Inflammatory macrophage treated with lipopolysaccharide for 4 hours (primary cell): ENCODE measurements at regions not wholly inside any gene's neighbourhood (a gene's known extent, or its start where the extent isn't known, plus 50 kb on each side); places are given as distances from the start of the nearest gene placed in this dataset.

ENCODE experiments used
- DNase-seq: peaks from one replicate; pipeline ENCODE4 v3.0.0-alpha.2; 2020

DNA sequence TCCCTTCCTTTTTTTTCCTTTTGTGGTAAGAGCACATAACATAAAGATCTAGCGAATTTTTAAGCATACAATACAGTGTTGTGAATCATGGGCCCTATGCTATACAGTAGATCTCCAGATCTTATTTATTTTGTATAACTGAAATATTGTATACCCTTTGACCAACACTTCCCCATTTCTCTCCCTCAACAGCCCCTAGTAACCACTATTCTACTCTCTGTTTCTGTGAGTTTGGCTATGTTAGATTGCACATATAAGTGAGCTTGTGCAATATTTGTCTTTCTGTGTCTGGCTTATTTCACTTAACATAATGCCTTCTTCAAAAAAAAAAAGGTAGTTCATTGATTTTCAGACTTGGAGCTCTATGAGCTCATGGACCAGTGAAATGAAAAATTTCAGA, 180.5 kb downstream of the C11orf91 start:
- DNase-seq, result no peak

DNA sequence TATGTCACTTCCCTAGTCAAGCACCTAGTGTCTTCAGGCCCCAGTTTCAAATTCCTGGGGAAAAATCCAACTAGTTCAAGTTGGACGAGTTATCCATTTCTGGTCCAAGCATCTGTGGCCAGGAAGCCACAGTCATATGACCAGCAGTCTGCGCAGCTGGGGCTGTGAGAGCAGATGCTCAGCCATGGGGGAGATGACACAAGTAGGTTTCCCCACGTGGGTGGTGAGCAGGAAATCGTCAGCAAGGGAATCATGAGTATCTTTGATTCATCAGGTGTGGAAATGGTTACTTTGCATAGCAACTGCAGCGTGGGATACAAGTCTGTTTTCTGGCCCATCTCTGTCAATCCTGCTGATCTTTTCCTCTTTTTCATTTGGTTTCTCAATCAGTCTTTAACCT, 185.3 kb downstream of the C11orf91 start:
- peak; percentile 18 for DNase-seq

- no peak for DNase-seq
Observed at GRCh38 chr11:33514079-33514925, 186.3 kb downstream of the C11orf91 start.

GRCh38 chr11:33509632-33510031, 191.0 kb downstream of the C11orf91 start:
- no peak for DNase-seq

GRCh38 chr11:33507967-33508366, 192.7 kb downstream of the C11orf91 start:
- no peak for DNase-seq

DNA sequence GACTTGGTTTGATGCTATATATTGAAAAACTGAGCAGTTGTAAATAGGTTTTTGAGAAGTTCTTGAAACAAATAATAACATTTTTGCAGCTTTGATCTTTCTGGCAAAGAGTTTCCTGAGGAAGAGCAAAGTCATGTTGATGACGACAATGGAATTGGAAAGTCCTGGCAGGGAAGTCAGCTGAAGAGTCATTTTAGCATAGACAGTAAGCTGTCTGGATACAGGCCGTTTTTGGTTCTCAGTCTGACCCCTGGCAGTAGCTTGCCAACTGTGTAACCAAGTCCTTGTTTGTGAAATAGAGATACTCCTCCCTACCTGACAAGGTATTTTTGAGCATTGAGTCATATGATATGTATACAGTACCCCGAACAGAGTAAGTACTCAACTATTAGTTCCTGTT, 193.3 kb downstream of the C11orf91 start:
- DNase-seq, result no peak

GRCh38 chr11:33505093-33505492, 195.5 kb downstream of the C11orf91 start:
- DNase-seq, result no peak

DNA sequence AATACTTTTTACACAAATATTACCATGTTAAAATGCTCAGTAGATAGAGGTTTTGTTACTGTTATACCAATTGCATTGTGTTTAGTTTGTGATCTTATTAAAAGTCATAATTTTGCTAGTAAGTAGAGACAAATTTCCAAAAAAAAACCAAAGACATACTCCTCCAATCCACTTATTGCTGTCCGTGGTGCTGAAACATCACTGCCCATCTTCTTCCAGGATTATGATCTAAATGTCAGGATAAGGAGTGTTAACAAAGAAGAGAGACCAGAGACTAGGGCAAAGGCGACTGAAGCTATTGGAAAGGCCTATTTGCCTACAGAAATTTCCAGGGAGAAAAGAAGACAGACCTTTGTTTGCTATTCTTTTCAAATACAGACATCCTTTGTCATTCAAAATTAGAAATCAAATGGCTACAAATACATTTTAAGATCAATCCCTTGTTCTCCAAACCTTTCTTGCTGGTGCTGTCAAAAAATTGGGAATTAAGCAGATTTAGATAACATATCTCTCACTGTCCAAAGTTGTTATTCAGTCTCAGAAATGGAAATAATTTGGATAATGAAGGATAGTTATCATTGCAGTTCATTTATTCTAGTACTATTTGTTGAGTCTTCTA, 199.7 kb downstream of the C11orf91 start:
- DNase-seq, result peak; percentile 7

- DNase-seq, result no peak
Observed at GRCh38 chr11:33500332-33500731, 200.3 kb downstream of the C11orf91 start.

DNA sequence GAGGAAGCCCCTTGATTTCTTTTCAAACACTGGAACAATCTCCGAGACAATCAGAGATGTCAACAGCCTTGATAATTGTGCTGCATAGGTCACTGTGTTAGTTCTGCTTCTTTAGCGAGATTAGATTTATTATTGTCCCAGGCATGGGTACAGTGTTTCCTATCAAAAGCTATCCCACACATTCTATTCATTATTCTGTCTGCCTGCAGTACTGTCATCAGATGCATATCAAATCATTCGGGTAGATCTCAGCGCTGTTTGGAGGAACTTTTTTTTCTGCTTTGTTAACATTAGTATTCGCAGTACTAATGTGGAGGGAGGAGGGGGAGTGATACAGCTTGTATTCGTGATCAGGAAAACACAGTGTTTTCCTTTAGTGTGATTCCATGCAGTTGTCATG, 208.0 kb downstream of the C11orf91 start:
- DNase-seq, result no peak

GRCh38 chr11:33490842-33491370, 209.7 kb downstream of the C11orf91 start:
- no peak for DNase-seq

DNA sequence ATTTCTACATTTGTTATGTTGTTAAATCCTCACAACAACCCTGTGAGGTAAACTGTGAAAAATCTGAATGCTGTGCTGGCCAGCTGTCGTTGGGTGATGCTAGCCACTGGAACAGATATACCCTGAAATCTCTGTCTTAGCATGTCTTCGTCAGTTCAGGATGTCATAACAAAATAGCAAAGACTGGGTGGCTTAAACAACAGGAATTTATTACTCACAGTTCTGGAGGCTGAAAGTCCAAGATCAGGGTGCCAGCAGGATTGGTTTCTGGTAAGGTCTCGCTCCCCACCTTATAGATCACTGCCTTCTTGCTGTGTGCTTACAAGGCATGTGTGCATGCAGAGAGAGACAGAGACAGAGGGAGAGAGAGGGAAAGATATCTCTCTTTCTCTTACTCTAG, 211.7 kb downstream of the C11orf91 start:
- DNase-seq, result no peak

GRCh38 chr11:33480626-33481025, 220.0 kb downstream of the C11orf91 start:
- no peak for DNase-seq

GRCh38 chr11:33479231-33479630, 221.4 kb downstream of the C11orf91 start:
- DNase-seq, result no peak

DNA sequence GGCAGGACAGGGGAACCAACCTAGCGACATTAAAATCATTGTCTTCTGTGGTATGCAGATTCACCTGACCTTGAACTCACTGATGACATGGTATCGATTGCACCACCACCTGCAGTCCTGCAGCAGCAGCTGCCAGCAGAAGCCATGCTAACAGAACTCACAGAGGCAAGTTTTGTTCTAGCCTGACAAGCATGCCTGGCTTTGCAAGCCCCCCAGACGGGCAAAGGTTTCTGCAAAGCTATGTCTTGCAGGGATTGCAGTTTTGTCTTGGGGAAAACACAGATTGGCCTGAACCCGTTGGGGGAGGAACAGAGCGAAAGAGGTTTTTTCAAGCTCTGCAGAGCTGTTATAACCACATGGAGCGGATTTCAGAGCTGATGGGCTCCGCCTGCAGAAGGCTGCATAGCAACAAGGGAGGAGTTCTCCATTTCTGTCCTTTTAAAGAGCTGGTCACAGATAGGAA, 221.0 kb downstream of the HIPK3 start:
- DNase-seq, result no peak

DNA sequence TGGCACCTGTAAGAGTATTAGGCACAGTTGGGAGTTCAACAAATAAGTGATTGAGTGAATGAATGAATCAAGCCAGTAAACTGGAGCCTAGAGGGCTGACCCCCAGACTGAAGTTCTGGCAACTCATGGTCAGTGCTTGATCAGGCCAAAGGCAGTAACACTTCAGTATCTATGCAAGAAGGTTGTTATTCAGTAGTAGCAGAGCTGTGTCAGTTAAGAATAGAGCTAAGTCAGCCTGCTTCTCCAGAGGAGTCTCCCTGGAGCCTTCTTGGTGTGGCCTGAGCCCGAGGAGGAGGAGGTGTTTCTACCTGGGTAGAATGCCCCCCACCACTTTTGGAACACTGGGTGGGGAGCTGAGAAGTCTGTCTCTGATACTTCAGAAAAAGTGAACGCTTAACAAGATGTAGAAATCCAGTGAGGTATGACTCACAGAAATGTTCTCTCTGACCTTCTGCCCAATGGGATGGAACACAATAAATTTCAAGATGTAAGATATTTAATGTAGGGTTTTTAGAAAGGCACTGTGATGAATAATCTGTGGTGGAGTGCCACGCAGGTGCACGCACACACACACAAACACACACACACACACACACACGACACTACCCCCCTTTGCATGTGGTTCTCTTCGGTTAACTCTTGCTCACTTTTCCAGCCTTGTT, 219.9 kb downstream of the HIPK3 start:
- DNase-seq, result no peak

DNA sequence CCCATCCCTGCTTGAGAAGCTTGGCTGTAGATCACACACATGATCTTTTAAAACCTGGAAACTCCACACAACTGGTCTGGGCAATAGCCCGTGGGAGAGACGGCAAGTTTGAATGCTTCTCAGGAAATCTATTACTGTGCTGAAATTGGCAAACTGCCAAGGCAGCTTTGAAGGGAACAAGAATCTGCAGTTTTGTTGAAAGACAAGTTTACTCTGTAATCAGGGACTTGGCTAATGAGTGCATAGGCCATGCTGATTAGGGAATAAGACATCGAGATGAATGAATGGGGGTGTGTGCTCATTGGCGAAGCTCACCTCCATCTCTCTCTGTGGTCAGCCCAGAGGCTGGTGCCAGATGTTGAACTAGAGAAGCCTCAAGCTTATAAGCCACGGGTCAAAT, 218.8 kb downstream of the HIPK3 start:
- DNase-seq, result no peak

GRCh38 chr11:33474866-33475265, 217.7 kb downstream of the HIPK3 start:
- no peak for DNase-seq

DNA sequence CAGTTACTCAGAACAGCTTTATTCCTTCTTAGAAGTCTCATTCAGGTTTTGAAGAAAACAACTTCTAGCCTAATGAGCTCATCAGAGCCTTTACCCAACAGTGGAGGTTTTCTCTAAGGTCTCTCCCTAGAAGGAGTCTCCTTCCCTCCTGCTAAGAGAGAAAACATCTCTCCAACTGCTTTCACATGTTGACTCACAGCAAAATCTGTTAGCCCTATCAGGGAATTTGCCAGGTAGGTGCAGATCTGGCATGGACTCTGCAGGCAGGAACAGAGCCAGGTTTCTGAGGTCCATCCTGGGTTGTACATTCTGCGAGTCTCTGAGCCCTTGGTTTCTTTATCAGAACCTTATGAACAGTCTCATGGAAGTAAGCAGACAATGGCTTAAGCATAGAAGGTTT, 214.4 kb downstream of the HIPK3 start:
- no peak for DNase-seq

DNA sequence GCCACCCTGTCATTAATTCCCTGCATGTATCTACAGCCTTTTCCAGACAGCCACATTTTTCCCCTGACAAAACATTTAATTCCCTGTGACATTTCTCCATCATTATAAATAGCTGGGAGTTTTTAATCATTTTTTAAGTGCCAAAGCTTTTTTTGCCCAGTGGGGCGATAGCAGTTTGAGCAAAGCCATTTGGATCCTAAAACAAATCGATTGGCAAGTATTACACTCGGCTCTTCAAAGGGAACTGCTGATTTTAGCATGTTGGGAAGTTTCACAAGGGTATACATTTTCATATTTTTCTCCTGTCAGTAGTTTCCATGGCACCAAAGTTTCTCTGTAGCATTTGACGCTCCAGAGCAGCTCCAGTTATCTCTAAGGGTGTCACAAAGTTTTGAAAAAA, 210.8 kb downstream of the HIPK3 start:
- no peak for DNase-seq

DNA sequence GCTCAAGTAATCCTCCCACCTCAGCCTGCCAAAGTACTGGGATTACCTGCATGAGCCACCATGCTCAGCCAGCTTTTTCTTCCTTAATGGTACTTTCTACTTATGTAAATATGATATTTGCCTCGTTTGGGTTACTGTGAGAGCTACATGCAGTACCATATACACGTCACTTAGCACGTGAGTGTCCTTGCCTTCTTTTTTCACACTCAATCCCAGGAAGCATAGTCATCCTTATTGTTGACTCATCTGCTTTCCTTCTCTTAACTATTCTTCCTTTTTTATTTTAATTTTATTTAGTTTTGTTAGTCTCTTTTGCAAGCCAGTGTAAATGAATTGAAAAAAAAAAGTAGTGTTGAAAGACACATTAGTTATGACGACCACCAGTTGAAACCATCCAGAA, 205.9 kb downstream of the HIPK3 start:
- DNase-seq, result no peak

GRCh38 chr11:33461369-33462125, 204.4 kb downstream of the HIPK3 start:
- DNase-seq, result no peak

- no peak for DNase-seq
Observed at GRCh38 chr11:33457948-33458347, 200.8 kb downstream of the HIPK3 start.
